CD4-positive, alpha-beta T cell (primary cell): ENCODE measurements at regions not wholly inside any gene's neighbourhood (a gene's known extent, or its start where the extent isn't known, plus 50 kb on each side); places are given as distances from the start of the nearest gene placed in this dataset.

ENCODE experiments used
- ATAC-seq: fragments of 200-7000 bp; cut with Tn5 transposase; one replicate; pipeline ENCODE4 v1.10.0; 2022; ENCODE audit warnings: mild to moderate bottlenecking; ENCODE audit not compliant: poor library complexity
- CTCF ChIA-PET: fragments of 350-600 bp; sonication (Branson Sonifier 250); formaldehyde crosslinking; loops from one replicate; lab custom pipeline; 2021; ENCODE audit warnings: antibody characterized with exemption, inconsistent platforms; lab: Charles Lee
- POLR2A ChIA-PET: fragments of 350-600 bp; sonication (Branson Sonifier 250); formaldehyde crosslinking; loops from one replicate; lab custom pipeline; 2021; ENCODE audit warnings: antibody characterized with exemption, inconsistent platforms; lab: Charles Lee
- DNase-seq, 14 experiments: peaks; one replicate each; pipeline ENCODE4 v3.0.0-alpha.2; 2013 to 2020; ENCODE audit warnings: mixed read lengths in 2 of 14
- H3K27ac ChIP-seq, 2 donors: one replicate each; pipeline versions ENCODE4 v1.5.1 to v1.7.0; 2013; ENCODE audit warnings: low read length in 2 of 2, low read depth in 1 of 2, mild to moderate bottlenecking in 1 of 2
- H3K27me3 ChIP-seq, 2 experiments: 1 replicate in 1 of 2; 2 replicates in 1 of 2; pipeline versions ENCODE4 v1.6.1 to v1.7.0; 2013; ENCODE audit warnings: low read length in 2 of 2, control low read depth in 1 of 2, mild to moderate bottlenecking in 1 of 2, moderate library complexity in 1 of 2; ENCODE audit not compliant: insufficient read depth in 2 of 2, control insufficient read depth in 1 of 2
- H3K36me3 ChIP-seq: one replicate; pipeline ENCODE4 v1.6.1; 2013; ENCODE audit warnings: low read length, control low read depth; ENCODE audit not compliant: insufficient read depth
- H3K4me1 ChIP-seq: one replicate; pipeline ENCODE4 v1.6.1; 2013; ENCODE audit warnings: low read length, control low read depth; ENCODE audit not compliant: insufficient read depth
- H3K4me3 ChIP-seq: one replicate; pipeline ENCODE4 v1.5.1; 2013; ENCODE audit warnings: mild to moderate bottlenecking, low read length, moderate library complexity
- H3K9me3 ChIP-seq, 2 experiments: 1 replicate in 1 of 2; 2 replicates in 1 of 2; pipeline versions ENCODE4 v1.6.1 to v1.7.0; 2013; ENCODE audit warnings: low read length in 2 of 2, mild to moderate bottlenecking in 2 of 2, control low read depth in 1 of 2, moderate library complexity in 1 of 2; ENCODE audit not compliant: control insufficient read depth in 1 of 2, insufficient read depth in 1 of 2
- H3K27ac Mint-ChIP-seq: one replicate; pipeline ENCODE4 v1.8.0; 2020; ENCODE audit warnings: mixed read lengths
- H3K27me3 Mint-ChIP-seq: one replicate; pipeline ENCODE4 v1.8.0; 2021; ENCODE audit warnings: mixed read lengths
- H3K36me3 Mint-ChIP-seq: one replicate; pipeline ENCODE4 v1.8.0; 2021; ENCODE audit warnings: low read depth, mixed read lengths
- H3K4me1 Mint-ChIP-seq: one replicate; pipeline ENCODE4 v1.8.0; 2021; ENCODE audit warnings: low read depth, mixed read lengths
- H3K4me3 Mint-ChIP-seq: one replicate; pipeline ENCODE4 v1.8.0; 2020; ENCODE audit warnings: mild to moderate bottlenecking, mixed read lengths
- H3K9me3 Mint-ChIP-seq: one replicate; pipeline ENCODE4 v1.8.0; 2020; ENCODE audit warnings: mixed read lengths
- CTCF ChIP-seq: fragments of 200-600 bp; IDR thresholded peaks from one replicate; pipeline ENCODE4 v1.8.0; 2022; ENCODE audit warnings: antibody characterized with exemption, mild to moderate bottlenecking
- intact Hi-C, 2 experiments: fragments of 100-400 bp; cut with DNase I in 1 of 2; cut with micrococcal nuclease in 1 of 2; formaldehyde crosslinking; loops; one replicate each; pipeline versions ENCODE4 v1.15.1 to v1.9.0; 2023 to 2025; cut with DNase I, micrococcal nuclease

GRCh38 chr4:182143086-182143821, 99.9 kb upstream of the TENM3 start:
- DNase-seq (no peak), ATAC-seq (no peak)
- Histone ChIP-seq H3K36me3 (no peaks in the 10 kb centered on the region), H3K4me3 (no peak overlapping the region), H3K27ac (no peak overlapping the region), H3K4me1 (peaks cover 10% of the 10 kb centered on the region), H3K9me3 (peaks cover 0 to 37% of the 10 kb centered on the region in 2 experiments), H3K27me3 (peaks cover 47 to 64% of the 10 kb centered on the region in 2 experiments)
- ChIA-PET POLR2A (no interaction called here), CTCF (no interaction called here)
- Mint-ChIP-seq H3K27me3 (peaks cover 74% of the 10 kb centered on the region), H3K27ac (no peak overlapping the region), H3K4me1 (peaks cover 7% of the 10 kb centered on the region), H3K36me3 (no peaks in the 10 kb centered on the region), H3K9me3 (no peaks in the 10 kb centered on the region), H3K4me3 (peak overlapping the region; percentile 66)
- intact Hi-C loops, result no loop called here
- TF ChIP-seq CTCF, result no peak

GRCh38 chr4:182143822-182144625, 99.2 kb upstream of the TENM3 start:
- Histone ChIP-seq H3K4me1 (peaks cover 10% of the 10 kb centered on the region), H3K9me3 (peaks cover 0 to 37% of the 10 kb centered on the region in 2 experiments), H3K27ac (no peak overlapping the region), H3K27me3 (peaks cover 47 to 64% of the 10 kb centered on the region in 2 experiments), H3K36me3 (no peaks in the 10 kb centered on the region), H3K4me3 (no peak overlapping the region)
- intact Hi-C loops, result no loop called here
- Mint-ChIP-seq H3K4me3 (peak overlapping the region; percentile 66), H3K27ac (no peak overlapping the region), H3K27me3 (peaks cover 77% of the 10 kb centered on the region), H3K36me3 (no peaks in the 10 kb centered on the region), H3K4me1 (peaks cover 7% of the 10 kb centered on the region), H3K9me3 (no peaks in the 10 kb centered on the region)
- ChIA-PET CTCF (no interaction called here), POLR2A (no interaction called here)
- ATAC-seq (no peak), DNase-seq (no peak)
- no peak for TF ChIP-seq CTCF

GRCh38 chr4:182144626-182145333, 98.4 kb upstream of the TENM3 start:
- Mint-ChIP-seq H3K9me3 (no peaks in the 10 kb centered on the region), H3K27me3 (peaks cover 77% of the 10 kb centered on the region), H3K36me3 (no peaks in the 10 kb centered on the region), H3K27ac (no peak overlapping the region), H3K4me1 (peaks cover 7% of the 10 kb centered on the region), H3K4me3 (no peak overlapping the region)
- H3K4me1 ChIP-seq, result peaks cover 8% of the 10 kb centered on the region
- TF ChIP-seq CTCF, result no peak
- ChIA-PET CTCF (no interaction called here), POLR2A (no interaction called here)
- no peak for ATAC-seq
- no peaks in the 10 kb centered on the region for H3K36me3 ChIP-seq
- H3K4me3 ChIP-seq, result no peak overlapping the region
- peaks cover 0 to 37% of the 10 kb centered on the region in 2 experiments for H3K9me3 ChIP-seq
- no peak overlapping the region for H3K27ac ChIP-seq
- peaks cover 45 to 64% of the 10 kb centered on the region in 2 experiments for H3K27me3 ChIP-seq
- DNase-seq, result no peak
- intact Hi-C loops, result no loop called here
